Gastroesophageal sphincter (tissue), 2 donors: ENCODE measurements at regions not wholly inside any gene's neighbourhood (a gene's known extent, or its start where the extent isn't known, plus 50 kb on each side); places are given as distances from the start of the nearest gene placed in this dataset.

Experiments
- POLR2A ChIP-seq, 2 donors: fragments of 450-650 bp; IDR thresholded peaks; one replicate each; pipeline ENCODE4 v1.6.1; 2017; ENCODE audit warnings: antibody characterized with exemption in 2 of 2, mild to moderate bottlenecking in 2 of 2, moderate library complexity in 1 of 2
- POLR2AphosphoS5 ChIP-seq: sonication (generic); formaldehyde crosslinking; IDR thresholded peaks from one replicate; pipeline ENCODE4 v1.6.1; 2017; ENCODE audit warnings: antibody characterized with exemption

DNA sequence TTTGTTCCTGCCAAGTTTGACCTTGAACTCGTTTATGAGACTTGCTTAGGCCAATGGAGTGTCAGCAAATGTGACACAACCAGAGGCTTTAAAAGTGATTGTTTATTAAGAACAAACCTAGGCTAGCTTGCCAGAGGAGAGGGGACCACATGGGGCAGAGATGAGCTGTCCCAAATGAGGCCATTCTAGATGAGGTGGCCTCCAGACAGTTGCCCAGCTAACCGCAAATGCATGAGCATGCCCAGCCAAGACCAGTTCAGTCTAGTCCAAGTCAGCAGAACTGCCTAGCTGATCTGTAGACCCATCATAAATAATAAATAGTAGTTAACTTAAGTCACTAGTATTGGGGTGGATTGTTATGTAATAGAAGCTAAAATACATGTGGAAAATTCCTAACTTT is 172.8 kb upstream of the DYRK2 start:
- TF ChIP-seq POLR2AphosphoS5: no peak
- no peak for TF ChIP-seq POLR2A (IDR thresholded peaks at IDR 0.05)
